ENCODE measurements at regions not wholly inside any gene's neighbourhood (a gene's known extent, or its start where the extent isn't known, plus 50 kb on each side); places are given as distances from the start of the nearest gene placed in this dataset.

- Histone ChIP-seq H3K36me3 (ENCODE audit: control insufficient read depth in 2 of 2, extremely low read depth in 1 of 2, insufficient read depth in 2 of 2, low read length in 2 of 2) (no peaks in the 10 kb centered on the region), H3K4me3 (ENCODE audit: control insufficient read depth in 2 of 3, extremely low read depth in 1 of 3, insufficient read depth in 2 of 3, low read depth in 1 of 3, low read length in 3 of 3) (no peak overlapping the region), H4K20me1 (ENCODE audit: control insufficient read depth, extremely low read depth, insufficient read depth, low read length) (no peaks in the 10 kb centered on the region), H3K9ac (ENCODE audit: control insufficient read depth, extremely low read depth, insufficient read depth, low read length) (no peak overlapping the region), H3K27ac (ENCODE audit: control insufficient read depth, insufficient read depth, low read length) (no peak overlapping the region), H3K79me2 (ENCODE audit: control insufficient read depth, insufficient read depth, low read length) (no peaks in the 10 kb centered on the region), H3K9me3 (ENCODE audit: control insufficient read depth, low read depth, low read length) (no peaks in the 10 kb centered on the region), H3K9me1 (ENCODE audit: control insufficient read depth, extremely low read depth, insufficient read depth, low read length) (no peaks in the 10 kb centered on the region), H3K27me3 (ENCODE audit: control insufficient read depth, extremely low read depth, insufficient read depth, low read length) (no peaks in the 10 kb centered on the region), H3K4me1 (ENCODE audit: control insufficient read depth, extremely low read depth, insufficient read depth, low read length) (peaks cover 7% of the 10 kb centered on the region), H2AFZ (ENCODE audit: control insufficient read depth, low read length) (no peak overlapping the region), H3K4me2 (ENCODE audit: control insufficient read depth, extremely low read depth, insufficient read depth, low read depth, low read length) (no peak overlapping the region)
- FAIRE-seq (no peak), DNase-seq (ENCODE audit: low read depth, low spot score) (no peak)
- dilution Hi-C loops (cut with MboI; ENCODE audit: extremely low pct_ligation_motif_present, low sequenced_read_pairs): no loop called here
- TF ChIP-seq CTCF (optimal IDR thresholded peaks at IDR 0.05 in 1 of 3, IDR thresholded peaks at IDR 0.05 in 1 of 3, conservative IDR thresholded peaks at IDR 0.05 in 1 of 3; ENCODE audit: extremely low read depth in 1 of 3, insufficient read depth in 2 of 3, low read length in 3 of 3) (no peak), EZH2 (IDR thresholded peaks at IDR 0.05; ENCODE audit: low read length) (no peak)
Measured at GRCh38 chr20:6944292-6944691, 176.8 kb downstream of the BMP2 start.

GRCh38 chr20:6953611-6954010 is 186.1 kb downstream of the BMP2 start:
- TF ChIP-seq EZH2 (IDR thresholded peaks at IDR 0.05; ENCODE audit: low read length): no peak
- TF ChIP-seq CTCF (optimal IDR thresholded peaks at IDR 0.05 in 1 of 3, IDR thresholded peaks at IDR 0.05 in 1 of 3, conservative IDR thresholded peaks at IDR 0.05 in 1 of 3; ENCODE audit: extremely low read depth in 1 of 3, insufficient read depth in 2 of 3, low read length in 3 of 3): no peak
- H3K9ac ChIP-seq (ENCODE audit: control insufficient read depth, extremely low read depth, insufficient read depth, low read length): no peak overlapping the region
- no peak overlapping the region for H3K4me3 ChIP-seq (ENCODE audit: control insufficient read depth in 2 of 3, extremely low read depth in 1 of 3, insufficient read depth in 2 of 3, low read depth in 1 of 3, low read length in 3 of 3)
- no peaks in the 10 kb centered on the region for H4K20me1 ChIP-seq (ENCODE audit: control insufficient read depth, extremely low read depth, insufficient read depth, low read length)
- FAIRE-seq: no peak
- no peak for DNase-seq (ENCODE audit: low read depth, low spot score)
- H3K27ac ChIP-seq (ENCODE audit: control insufficient read depth, insufficient read depth, low read length): no peak overlapping the region
- no peaks in the 10 kb centered on the region for H3K36me3 ChIP-seq (ENCODE audit: control insufficient read depth in 2 of 2, extremely low read depth in 1 of 2, insufficient read depth in 2 of 2, low read length in 2 of 2)
- dilution Hi-C loops (cut with MboI; ENCODE audit: extremely low pct_ligation_motif_present, low sequenced_read_pairs): no loop called here
- no peak overlapping the region for H3K4me2 ChIP-seq (ENCODE audit: control insufficient read depth, extremely low read depth, insufficient read depth, low read depth, low read length)
- no peaks in the 10 kb centered on the region for H3K27me3 ChIP-seq (ENCODE audit: control insufficient read depth, extremely low read depth, insufficient read depth, low read length)
- H2AFZ ChIP-seq (ENCODE audit: control insufficient read depth, low read length): no peak overlapping the region
- H3K4me1 ChIP-seq (ENCODE audit: control insufficient read depth, extremely low read depth, insufficient read depth, low read length): peaks cover 8% of the 10 kb centered on the region
- H3K79me2 ChIP-seq (ENCODE audit: control insufficient read depth, insufficient read depth, low read length): no peaks in the 10 kb centered on the region
- peaks cover 6% of the 10 kb centered on the region for H3K9me3 ChIP-seq (ENCODE audit: control insufficient read depth, low read depth, low read length)
- H3K9me1 ChIP-seq (ENCODE audit: control insufficient read depth, extremely low read depth, insufficient read depth, low read length): no peaks in the 10 kb centered on the region

All from keratinocyte (primary cell).